GM18511 (cell line): ENCODE measurements at regions not wholly inside any gene's neighbourhood (a gene's known extent, or its start where the extent isn't known, plus 50 kb on each side); places are given as distances from the start of the nearest gene placed in this dataset.

Experiments used
- ATAC-seq: cut with Tn5 transposase; IDR thresholded peaks from one replicate; pipeline ENCODE4 v1.9.1; 2021; ENCODE audit warnings: mild to moderate bottlenecking, moderate library complexity; ENCODE audit not compliant: unreplicated experiment

GRCh38 chr4:125365731-125366130, 51.0 kb downstream of the FAT4 start:
- ATAC-seq, result no peak

DNA sequence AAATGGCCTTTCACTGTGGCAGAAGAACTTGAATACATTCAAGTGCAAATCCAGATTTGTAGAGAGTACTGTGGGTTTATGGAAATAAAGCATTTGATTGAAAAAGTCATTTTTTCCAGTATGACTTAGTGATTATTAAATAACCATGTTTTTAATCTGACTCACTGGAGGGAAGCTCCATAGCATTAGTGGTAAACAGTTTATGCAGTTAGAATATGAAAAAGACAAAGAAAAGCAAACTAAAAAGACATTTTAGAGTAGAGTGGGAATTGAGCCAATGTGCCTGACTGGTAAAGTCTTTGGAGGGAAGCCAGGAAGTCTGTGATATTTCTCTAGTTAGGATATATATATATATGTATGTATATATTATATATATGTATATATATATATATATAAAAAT, 53.4 kb downstream of the FAT4 start:
- ATAC-seq, result no peak

GRCh38 chr4:125368671-125369081, 53.9 kb downstream of the FAT4 start:
- ATAC-seq, result no peak

GRCh38 chr4:125369098-125369497, 54.3 kb downstream of the FAT4 start:
- no peak for ATAC-seq

GRCh38 chr4:125370478-125370877, 55.7 kb downstream of the FAT4 start:
- no peak for ATAC-seq

DNA sequence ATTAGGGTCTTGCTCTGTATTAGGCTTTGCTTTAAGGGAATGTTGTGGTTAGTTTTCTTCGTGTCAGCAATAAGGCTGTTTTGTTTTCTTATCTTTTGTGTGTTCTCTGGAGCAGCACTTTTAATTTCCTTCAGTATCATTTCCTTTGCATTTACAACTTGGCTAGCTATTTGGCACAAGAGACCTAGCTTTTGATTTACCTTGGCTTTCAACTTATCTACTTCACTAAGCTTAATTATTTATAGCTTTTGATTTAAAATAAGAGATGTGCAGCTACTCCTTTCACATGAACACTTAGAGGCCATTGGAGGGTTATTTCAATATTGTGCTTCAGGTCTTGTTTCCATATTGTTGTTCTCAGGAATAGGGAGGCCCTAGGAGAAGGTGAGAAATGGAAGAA, 68.2 kb downstream of the FAT4 start:
- no peak for ATAC-seq

DNA sequence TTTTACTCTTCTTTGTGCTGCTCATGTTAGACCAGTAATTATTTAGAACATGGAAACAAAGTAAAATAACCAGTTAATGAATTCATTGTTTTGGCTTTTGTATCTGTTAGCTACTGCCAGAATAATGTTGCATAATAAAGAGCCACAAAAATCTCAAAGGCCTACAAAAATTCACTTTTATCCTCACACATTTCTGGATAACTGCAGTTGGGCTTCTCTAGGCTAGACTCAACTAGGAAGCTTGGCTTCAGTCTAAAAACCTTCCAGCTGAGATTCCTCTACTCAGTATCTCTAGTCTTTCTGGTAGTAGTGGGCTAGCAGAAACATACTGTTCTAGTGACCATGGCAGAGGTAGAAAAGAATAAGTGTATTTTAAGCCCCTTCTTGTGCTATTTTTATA, 73.0 kb downstream of the FAT4 start:
- ATAC-seq, result no peak

GRCh38 chr4:125388613-125389012, 73.9 kb downstream of the FAT4 start:
- no peak for ATAC-seq

DNA sequence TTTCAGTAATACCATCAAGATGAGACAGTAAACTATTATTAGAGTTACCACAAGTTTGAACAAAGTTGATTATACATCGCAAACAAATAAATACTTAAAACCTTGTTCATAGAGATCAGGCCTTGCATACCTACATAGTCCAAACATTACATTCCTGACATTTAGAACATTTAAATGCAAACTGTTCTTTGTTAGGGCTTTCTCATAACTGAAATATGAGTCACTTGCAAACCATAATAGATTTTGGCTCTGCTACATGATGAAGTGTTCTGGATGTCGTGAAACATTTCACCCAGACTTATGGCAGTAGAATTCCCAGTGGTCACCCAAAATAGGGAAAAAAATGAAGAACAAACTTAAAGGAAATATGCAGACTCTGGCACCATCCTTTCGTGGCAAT, 75.0 kb downstream of the FAT4 start:
- ATAC-seq, result no peak

GRCh38 chr4:125390126-125390525, 75.4 kb downstream of the FAT4 start:
- no peak for ATAC-seq

GRCh38 chr4:125390727-125391126, 76.0 kb downstream of the FAT4 start:
- no peak for ATAC-seq

- no peak for ATAC-seq
These were observed 77.9 kb downstream of the FAT4 start for GRCh38 chr4:125392694-125393093.

DNA sequence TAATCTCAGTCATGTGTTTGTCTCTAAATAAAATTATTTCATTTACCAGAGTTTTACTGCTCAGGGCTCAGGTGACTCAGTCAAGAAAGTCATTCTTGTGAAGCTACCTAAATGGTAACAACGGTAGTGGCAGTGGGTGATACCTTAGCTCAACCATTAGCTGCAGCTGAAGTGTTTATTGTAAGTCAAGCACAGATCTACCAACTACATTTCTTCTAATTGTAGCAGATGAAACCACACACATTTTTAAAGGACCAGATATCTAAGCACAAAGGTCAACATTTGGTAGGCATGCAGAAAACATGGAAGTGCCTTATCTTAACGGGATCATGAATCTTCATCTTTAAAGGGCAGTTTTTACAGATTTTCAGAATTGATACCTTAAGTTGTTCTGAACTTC, 79.1 kb downstream of the FAT4 start:
- no peak for ATAC-seq

DNA sequence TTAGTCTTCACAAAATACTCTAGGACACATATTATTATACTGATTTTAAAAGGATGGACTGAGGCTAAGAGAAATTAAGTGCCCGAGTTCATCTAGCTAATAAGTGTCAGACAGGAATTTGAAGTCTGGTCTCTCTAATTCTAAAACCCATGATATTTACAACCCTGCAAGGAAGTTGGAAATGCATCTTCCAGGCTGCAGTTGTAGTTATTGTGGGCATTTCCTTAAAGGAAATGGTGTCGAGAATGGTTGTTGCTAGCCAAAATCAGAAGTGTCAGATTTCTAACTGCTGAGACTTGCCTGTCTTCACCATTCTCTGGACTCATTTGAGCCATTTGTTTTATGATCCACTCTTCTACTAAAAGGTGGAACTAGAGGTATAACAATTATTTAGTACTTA, 82.5 kb downstream of the FAT4 start:
- no peak for ATAC-seq

GRCh38 chr4:125398263-125399002, 83.7 kb downstream of the FAT4 start:
- ATAC-seq, result no peak

DNA sequence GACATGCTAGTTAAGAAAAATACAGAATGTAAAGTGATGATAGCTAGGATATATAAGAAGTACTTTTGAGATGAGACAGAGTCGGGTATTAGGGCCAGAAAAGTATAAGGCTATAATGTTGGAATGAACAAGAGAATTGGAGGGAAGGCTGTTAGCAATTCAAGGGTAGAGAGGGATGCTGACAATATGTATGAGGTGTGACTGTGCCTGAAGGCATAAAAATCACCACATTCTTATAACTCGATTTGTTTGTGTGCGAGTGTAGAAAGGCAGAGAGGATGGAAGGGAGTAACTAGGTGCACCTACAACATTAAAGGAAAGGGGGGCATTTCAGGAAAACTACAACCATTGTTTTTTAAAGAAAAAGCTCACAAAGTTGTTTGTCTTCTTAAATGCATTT, 86.0 kb downstream of the FAT4 start:
- no peak for ATAC-seq

GRCh38 chr4:125401784-125402183, 87.0 kb downstream of the FAT4 start:
- no peak for ATAC-seq

GRCh38 chr4:125420526-125420925, 105.8 kb downstream of the FAT4 start:
- no peak for ATAC-seq

- ATAC-seq, result no peak
These were observed 106.8 kb downstream of the FAT4 start for GRCh38 chr4:125421547-125421946.

GRCh38 chr4:125423124-125423523, 108.4 kb downstream of the FAT4 start:
- no peak for ATAC-seq

DNA sequence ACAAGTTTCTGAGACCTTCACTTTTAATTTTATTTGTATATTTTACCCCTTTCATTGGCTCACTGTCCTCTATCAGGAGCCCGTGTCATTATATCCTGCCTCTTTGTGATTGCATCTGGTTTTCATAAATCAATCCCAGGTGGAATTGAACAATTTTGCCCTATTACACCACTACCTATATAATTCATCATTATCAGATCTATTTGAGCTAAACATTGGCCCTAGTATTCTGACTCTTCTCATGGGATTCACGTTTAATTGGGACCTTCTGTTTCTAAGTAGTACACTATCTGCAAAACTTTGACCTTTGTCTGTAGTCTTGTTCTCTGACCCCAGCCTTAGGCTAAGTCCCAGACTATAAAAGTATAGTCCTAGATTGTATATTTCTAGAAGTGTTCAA, 114.1 kb downstream of the FAT4 start:
- no peak for ATAC-seq

DNA sequence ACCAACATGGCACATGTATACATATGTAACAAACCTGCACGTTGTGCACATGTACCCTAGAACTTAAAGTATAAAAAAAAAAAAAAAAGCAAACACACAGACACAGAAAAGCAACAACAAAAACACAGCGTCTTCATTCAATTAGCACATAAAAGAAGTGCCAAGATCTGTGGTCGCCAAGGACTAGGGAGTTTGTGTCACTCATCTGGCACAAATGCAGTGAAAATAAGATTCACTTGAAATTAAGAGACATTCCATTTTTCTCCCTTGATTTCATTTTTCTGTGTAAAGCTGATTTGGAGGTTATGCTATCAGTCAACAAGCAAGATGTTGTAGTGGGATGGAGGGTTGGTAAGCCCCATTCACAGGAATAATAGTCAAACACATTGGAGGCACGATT, 115.3 kb downstream of the FAT4 start:
- no peak for ATAC-seq

DNA sequence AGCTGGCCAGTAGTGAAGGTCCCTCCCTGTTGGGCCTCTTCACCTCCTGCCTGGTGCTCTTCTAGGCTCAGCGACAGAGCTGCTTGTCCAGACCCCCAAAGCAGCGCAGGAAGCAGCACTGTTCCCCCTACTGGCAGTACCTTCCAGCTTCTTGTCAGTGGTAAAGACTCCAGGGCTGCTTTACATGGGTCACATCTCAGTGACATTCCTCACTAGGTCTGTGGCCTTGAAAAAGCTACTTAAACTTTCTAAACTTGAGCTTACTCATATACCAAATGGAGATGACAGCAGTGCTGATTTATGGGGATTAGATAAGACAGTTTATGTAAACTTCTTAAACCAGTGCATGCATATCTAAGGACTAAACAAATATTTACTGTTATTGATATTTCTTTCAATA, 117.3 kb downstream of the FAT4 start:
- ATAC-seq, result no peak
